SH-SY5Y (cell line): ENCODE measurements at regions not wholly inside any gene's neighbourhood (a gene's known extent, or its start where the extent isn't known, plus 50 kb on each side); places are given as distances from the start of the nearest gene placed in this dataset.

Source experiments
- GATA2 ChIP-seq: IDR thresholded peaks from 2 replicates; pipeline ENCODE4 v1.6.1; 2011; ENCODE audit warnings: mild to moderate bottlenecking, low read depth, low read length
- GATA3 ChIP-seq: IDR thresholded peaks from 2 replicates; pipeline ENCODE4 v1.6.1; 2011; ENCODE audit warnings: low read depth, mild to moderate bottlenecking, low read length, moderate library complexity

- TF ChIP-seq GATA2 (no peak), GATA3 (no peak)
Observed at GRCh38 chr3:30078736-30079135, 527.7 kb upstream of the TGFBR2 start.
